HL-60 (cell line): ENCODE measurements at regions not wholly inside any gene's neighbourhood (a gene's known extent, or its start where the extent isn't known, plus 50 kb on each side); places are given as distances from the start of the nearest gene placed in this dataset.

Experiments used
- DNase-seq, 2 experiments: peaks; one replicate each; pipeline ENCODE4 v3.0.0-alpha.2; 2010 to 2020; ENCODE audit warnings: low read depth in 1 of 2, low spot score in 1 of 2
- H3K27ac ChIP-seq: fragments of 250-450 bp; sonication (Bioruptor Pico); replicated peaks from 2 replicates; pipeline ENCODE4 v1.5.1; 2020; ENCODE audit warnings: mild to moderate bottlenecking, moderate library complexity
- H3K27me3 ChIP-seq: fragments of 250-450 bp; sonication (Bioruptor Pico); 2 replicates; pipeline ENCODE4 v1.5.1; 2021; ENCODE audit warnings: mild to moderate bottlenecking, moderate library complexity; ENCODE audit not compliant: insufficient read depth, poor library complexity, severe bottlenecking
- H3K4me3 ChIP-seq: replicated peaks from 2 replicates; pipeline ENCODE4 v1.5.1; 2011; ENCODE audit warnings: mild to moderate bottlenecking, control low read depth, low read length; ENCODE audit not compliant: insufficient read depth
- CTCF ChIP-seq: IDR thresholded peaks from one replicate; pipeline ENCODE4 v1.5.1; 2011; ENCODE audit warnings: low read length, control low read depth, inconsistent platforms; ENCODE audit not compliant: insufficient read depth
- GABPA ChIP-seq: IDR thresholded peaks from 2 replicates; pipeline ENCODE4 v1.6.1; 2012; ENCODE audit warnings: low read depth
- POLR2AphosphoS5 ChIP-seq: IDR thresholded peaks from 2 replicates; pipeline ENCODE4 v1.6.1; 2012; ENCODE audit warnings: low read depth
- REST ChIP-seq: IDR thresholded peaks from 2 replicates; pipeline ENCODE4 v1.6.1; 2012; ENCODE audit warnings: low read depth; ENCODE audit not compliant: insufficient replicate concordance
- SPI1 ChIP-seq: IDR thresholded peaks from 2 replicates; pipeline ENCODE4 v1.6.1; 2012; ENCODE audit warnings: low read depth, mild to moderate bottlenecking, borderline replicate concordance

GRCh38 chr1:228871314-228872061 lies 136.2 kb downstream of the RHOU start:
- no peak overlapping the region for H3K4me3 ChIP-seq
- H3K27ac ChIP-seq: no peak overlapping the region
- no peaks in the 10 kb centered on the region for H3K27me3 ChIP-seq
- TF ChIP-seq REST (no peak), GABPA (no peak), CTCF (no peak), SPI1 (no peak), POLR2AphosphoS5 (no peak)
- DNase-seq: no peak

GRCh38 chr1:228872080-228872479 lies 136.8 kb downstream of the RHOU start:
- TF ChIP-seq REST: no peak
- TF ChIP-seq POLR2AphosphoS5: no peak
- TF ChIP-seq CTCF: no peak
- DNase-seq: no peak
- Histone ChIP-seq H3K27ac (no peak overlapping the region), H3K27me3 (no peaks in the 10 kb centered on the region), H3K4me3 (no peak overlapping the region)

GRCh38 chr1:228873709-228874108 lies 138.4 kb downstream of the RHOU start:
- Histone ChIP-seq H3K4me3 (no peak overlapping the region), H3K27me3 (no peaks in the 10 kb centered on the region), H3K27ac (no peak overlapping the region)
- TF ChIP-seq CTCF: no peak
- TF ChIP-seq GABPA: no peak
- TF ChIP-seq POLR2AphosphoS5: no peak
- no peak for TF ChIP-seq REST
- TF ChIP-seq SPI1: no peak
- no peak for DNase-seq
